ENCODE measurements at regions not wholly inside any gene's neighbourhood (a gene's known extent, or its start where the extent isn't known, plus 50 kb on each side); places are given as distances from the start of the nearest gene placed in this dataset.

- 40% methylated on average over 4 of the region's 4 CpGs for WGBS (ENCODE audit: low lambda C conversion rate)
- no peak overlapping the region for H3K9ac ChIP-seq (ENCODE audit: insufficient read depth, low read depth, low read length)
- BruUV-seq (replicated peaks): no TSS peak
- POLR2A ChIA-PET: no interaction called here
- CTCF ChIA-PET (ENCODE audit: low intra/inter-chr PET ratio, low total read pairs): no interaction called here
- TF ChIP-seq GZF1 (CRISPR knock-in tag; IDR thresholded peaks at IDR 0.05) (no peak), GATAD2A (CRISPR knock-in tag; IDR thresholded peaks at IDR 0.05) (no peak), NONO (IDR thresholded peaks at IDR 0.05) (no peak), NONO (CRISPR knock-in tag; conservative IDR thresholded peaks at IDR 0.05) (no peak), DNMT1 (CRISPR knock-in tag; IDR thresholded peaks at IDR 0.05) (no peak), ZC3H13 (CRISPR knock-in tag; IDR thresholded peaks at IDR 0.05) (no peak), UBTF (CRISPR knock-in tag; IDR thresholded peaks at IDR 0.05) (no peak), ZNF24 (IDR thresholded peaks at IDR 0.05) (no peak), ZNF572 (CRISPR knock-in tag; IDR thresholded peaks at IDR 0.05) (no peak), ZBTB39 (CRISPR knock-in tag; IDR thresholded peaks at IDR 0.05) (no peak), MXI1 (IDR thresholded peaks at IDR 0.05; ENCODE audit: borderline replicate concordance, low read depth, low read length) (no peak), ZNF850 (CRISPR knock-in tag; conservative IDR thresholded peaks at IDR 0.05) (no peak), AHR (CRISPR knock-in tag; IDR thresholded peaks at IDR 0.05) (no peak)
- TF ChIP-seq, protein P1, sequence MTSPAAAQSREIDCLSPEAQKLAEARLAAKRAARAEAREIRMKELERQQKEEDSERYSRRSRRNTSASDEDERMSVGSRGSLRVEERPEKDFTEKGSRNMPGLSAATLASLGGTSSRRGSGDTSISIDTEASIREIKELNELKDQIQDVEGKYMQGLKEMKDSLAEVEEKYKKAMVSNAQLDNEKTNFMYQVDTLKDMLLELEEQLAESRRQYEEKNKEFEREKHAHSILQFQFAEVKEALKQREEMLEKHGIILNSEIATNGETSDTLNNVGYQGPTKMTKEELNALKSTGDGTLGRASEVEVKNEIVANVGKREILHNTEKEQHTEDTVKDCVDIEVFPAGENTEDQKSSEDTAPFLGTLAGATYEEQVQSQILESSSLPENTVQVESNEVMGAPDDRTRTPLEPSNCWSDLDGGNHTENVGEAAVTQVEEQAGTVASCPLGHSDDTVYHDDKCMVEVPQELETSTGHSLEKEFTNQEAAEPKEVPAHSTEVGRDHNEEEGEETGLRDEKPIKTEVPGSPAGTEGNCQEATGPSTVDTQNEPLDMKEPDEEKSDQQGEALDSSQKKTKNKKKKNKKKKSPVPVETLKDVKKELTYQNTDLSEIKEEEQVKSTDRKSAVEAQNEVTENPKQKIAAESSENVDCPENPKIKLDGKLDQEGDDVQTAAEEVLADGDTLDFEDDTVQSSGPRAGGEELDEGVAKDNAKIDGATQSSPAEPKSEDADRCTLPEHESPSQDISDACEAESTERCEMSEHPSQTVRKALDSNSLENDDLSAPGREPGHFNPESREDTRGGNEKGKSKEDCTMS (CRISPR knock-in tag; conservative IDR thresholded peaks at IDR 0.05): no peak
- H3K4me3 ChIP-seq (replicated peaks in 1 of 3; ENCODE audit: insufficient read depth in 1 of 3, low read depth in 2 of 3, low read length in 3 of 3): no peak overlapping the region
- H3K4me1 ChIP-seq (ENCODE audit: insufficient read depth, low read length): no peaks in the 10 kb centered on the region
- no peak overlapping the region for H3K27ac ChIP-seq (ENCODE audit: extremely low read length, insufficient read depth, low read length)
- H3K79me2 ChIP-seq (ENCODE audit: insufficient read depth, low read length): no peaks in the 10 kb centered on the region
- H3K4me2 ChIP-seq (ENCODE audit: low read depth, low read length): no peak overlapping the region
- intact Hi-C loops (cut with micrococcal nuclease; ENCODE audit: unreplicated experiment): no loop called here
- FAIRE-seq: no peak
- DNase-seq (ENCODE audit: low spot score): no peak
- no peaks in the 10 kb centered on the region for H3K36me3 ChIP-seq (replicated peaks in 1 of 2; ENCODE audit: control insufficient read depth in 1 of 2, insufficient read depth in 2 of 2, low read length in 2 of 2)
- no peak for ATAC-seq
- H3K9me3 ChIP-seq (ENCODE audit: low read length): no peaks in the 10 kb centered on the region
- H2AFZ ChIP-seq (ENCODE audit: low read length): no peak overlapping the region
- peaks cover 3 to 17% of the 10 kb centered on the region in 2 experiments; a peak in 4 of 5 replicates for H3K27me3 ChIP-seq (ENCODE audit: control insufficient read depth in 1 of 2, insufficient read depth in 2 of 2, low read length in 2 of 2)
- in situ Hi-C loops (cut with HindIII; ENCODE audit: extremely low pct_ligation_motif_present, low pct_unique_long_range_greater_than_20kb): no loop called here
- H4K20me1 ChIP-seq (ENCODE audit: insufficient read depth, low read length): no peaks in the 10 kb centered on the region
Observed at GRCh38 chr6:150799276-150799805, 66.2 kb upstream of the MTHFD1L start.

All from HepG2 (cell line).